GM10248 (cell line): ENCODE measurements at regions not wholly inside any gene's neighbourhood (a gene's known extent, or its start where the extent isn't known, plus 50 kb on each side); places are given as distances from the start of the nearest gene placed in this dataset.

Experiments
- CTCF ChIA-PET: fragments of 300-600 bp; sonication (Branson Sonifier 250); formaldehyde crosslinking; extraction: SDS; loops from one replicate; lab custom pipeline; 2021; ENCODE audit warnings: antibody characterized with exemption; lab: Yijun Ruan, JAX
- POLR2A ChIA-PET: fragments of 350-650 bp; sonication (Branson Sonifier 250); formaldehyde crosslinking; extraction: SDS; loops from one replicate; lab custom pipeline; 2020; ENCODE audit warnings: antibody characterized with exemption; lab: Yijun Ruan, JAX
- DNase-seq: peaks from one replicate; pipeline ENCODE4 v3.0.0; 2012; ENCODE audit errors: extremely low spot score
- TF ChIP-seq, protein P1 (sequence below): IDR thresholded peaks from 2 replicates; pipeline ENCODE4 v1.5.1; 2012; ENCODE audit warnings: mild to moderate bottlenecking, low read depth; ENCODE audit errors: extremely low read depth, missing control alignments, control extremely low read depth

DNA sequence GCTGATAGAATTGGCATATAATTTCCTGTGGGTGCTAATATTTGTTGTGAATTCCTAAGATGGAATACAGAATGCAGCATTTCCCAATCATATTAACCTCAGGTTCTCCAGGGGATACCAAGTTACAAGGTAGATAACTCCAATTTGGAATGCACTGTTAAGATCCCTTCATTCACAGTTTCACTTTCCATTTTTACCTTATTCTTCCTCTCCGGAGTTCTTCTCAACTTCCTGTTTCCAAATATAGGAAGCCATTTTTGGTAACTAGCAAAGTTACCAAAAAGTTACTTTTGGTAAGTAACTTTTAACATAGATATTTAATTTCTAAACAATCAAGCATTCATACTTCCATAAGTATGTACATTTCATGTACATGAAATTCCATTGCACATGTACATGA lies 63.5 kb upstream of the PHACTR2 start:
- ChIA-PET POLR2A (no interaction called here), CTCF (no interaction called here)

DNA sequence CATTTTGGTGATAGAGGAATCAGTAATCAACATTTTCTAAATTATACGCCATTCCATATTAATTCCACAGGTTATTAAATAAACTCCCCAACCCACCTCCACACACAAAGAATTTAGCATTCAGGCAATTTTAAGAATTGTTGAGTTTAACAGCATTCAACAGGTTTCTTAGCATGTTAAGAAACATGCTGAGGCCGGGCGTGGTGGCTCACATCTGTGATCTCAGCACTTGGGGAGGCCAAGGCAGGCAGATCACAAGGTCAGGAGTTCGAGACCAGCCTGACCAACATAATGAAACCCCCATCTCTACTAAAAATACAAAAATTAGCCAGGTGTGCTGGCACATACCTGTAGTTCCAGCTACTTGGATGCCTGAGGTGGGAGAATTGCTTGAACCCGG lies 64.0 kb upstream of the PHACTR2 start:
- CTCF ChIA-PET = no interaction called here
- TF ChIP-seq, protein P1, sequence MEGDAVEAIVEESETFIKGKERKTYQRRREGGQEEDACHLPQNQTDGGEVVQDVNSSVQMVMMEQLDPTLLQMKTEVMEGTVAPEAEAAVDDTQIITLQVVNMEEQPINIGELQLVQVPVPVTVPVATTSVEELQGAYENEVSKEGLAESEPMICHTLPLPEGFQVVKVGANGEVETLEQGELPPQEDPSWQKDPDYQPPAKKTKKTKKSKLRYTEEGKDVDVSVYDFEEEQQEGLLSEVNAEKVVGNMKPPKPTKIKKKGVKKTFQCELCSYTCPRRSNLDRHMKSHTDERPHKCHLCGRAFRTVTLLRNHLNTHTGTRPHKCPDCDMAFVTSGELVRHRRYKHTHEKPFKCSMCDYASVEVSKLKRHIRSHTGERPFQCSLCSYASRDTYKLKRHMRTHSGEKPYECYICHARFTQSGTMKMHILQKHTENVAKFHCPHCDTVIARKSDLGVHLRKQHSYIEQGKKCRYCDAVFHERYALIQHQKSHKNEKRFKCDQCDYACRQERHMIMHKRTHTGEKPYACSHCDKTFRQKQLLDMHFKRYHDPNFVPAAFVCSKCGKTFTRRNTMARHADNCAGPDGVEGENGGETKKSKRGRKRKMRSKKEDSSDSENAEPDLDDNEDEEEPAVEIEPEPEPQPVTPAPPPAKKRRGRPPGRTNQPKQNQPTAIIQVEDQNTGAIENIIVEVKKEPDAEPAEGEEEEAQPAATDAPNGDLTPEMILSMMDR = no peak
- POLR2A ChIA-PET = no interaction called here
- DNase-seq = no peak

More for the DNA sequence above, 63.5 kb upstream of the PHACTR2 start:
- TF ChIP-seq, protein P1 = no peak
- no peak for DNase-seq

DNA sequence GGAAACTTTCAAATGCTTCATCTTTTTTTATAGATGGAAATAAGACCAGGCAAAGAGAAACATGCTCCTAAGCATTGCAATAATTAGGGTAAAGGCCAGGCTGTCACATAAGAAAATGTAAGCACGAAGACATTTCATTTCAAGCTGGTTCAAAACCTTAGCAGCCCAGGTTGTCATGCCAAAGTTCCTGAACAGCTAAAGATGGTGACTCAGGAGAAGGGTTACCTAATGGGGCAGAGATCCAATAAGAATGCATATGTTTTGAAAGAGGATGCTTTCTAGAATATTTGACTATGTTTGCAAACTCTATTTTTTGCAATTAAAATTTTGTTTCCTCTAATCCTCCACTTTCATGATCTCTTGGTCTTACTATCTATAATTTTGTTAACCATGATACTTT lies 65.6 kb upstream of the PHACTR2 start:
- TF ChIP-seq, protein P1 = no peak
- ChIA-PET POLR2A (no interaction called here), CTCF (no interaction called here)
- no peak for DNase-seq

DNA sequence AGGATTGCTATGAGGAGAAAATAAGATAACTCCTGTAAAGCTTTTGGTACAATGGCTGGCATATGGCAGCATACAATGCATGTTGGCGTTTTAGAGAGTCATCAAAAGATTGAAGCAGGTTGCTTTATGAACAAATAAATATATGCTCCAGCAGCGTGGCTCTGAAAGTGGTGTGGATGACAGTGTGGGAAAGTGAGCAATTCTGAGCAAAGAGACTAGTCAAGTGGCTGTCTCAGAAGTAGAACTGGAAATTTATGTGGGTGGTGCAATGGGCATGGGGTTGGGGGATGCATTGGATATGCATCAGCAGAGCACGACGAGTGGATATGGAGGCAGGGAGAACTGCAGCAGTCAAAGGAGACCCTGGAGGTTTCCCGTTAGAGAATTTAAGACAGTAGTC lies 66.2 kb upstream of the PHACTR2 start:
- no peak for DNase-seq
- TF ChIP-seq, protein P1 = no peak
- ChIA-PET CTCF (interaction anchor here (1.0 to 1.8 kb wide), 3 partner anchors 9 to 33 kb away, joined by 3 to 4 read pairs (median 3); no protein-coding TSS in a partner anchor), POLR2A (no interaction called here)

DNA sequence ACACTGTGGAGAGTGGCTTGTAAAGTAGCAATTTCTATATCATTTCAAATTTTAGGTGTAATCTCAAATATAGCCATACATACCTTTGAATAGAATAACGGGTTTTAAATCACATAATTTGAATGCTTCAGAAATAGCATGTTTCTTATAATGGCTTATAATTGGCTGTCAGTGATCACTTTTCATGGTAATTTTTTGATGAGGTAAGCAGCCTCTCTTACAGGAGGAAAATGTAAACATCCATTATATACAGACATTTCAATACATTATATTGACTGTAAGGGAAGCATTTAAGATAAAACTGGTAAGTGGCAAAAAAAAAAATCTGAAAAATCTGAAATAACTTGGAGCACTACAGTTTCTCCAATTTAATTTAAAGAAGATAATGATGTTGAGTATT lies 67.8 kb upstream of the PHACTR2 start:
- TF ChIP-seq, protein P1 = no peak
- ChIA-PET POLR2A (interaction anchor here (0.6 kb wide), 1 partner anchor 311 kb away, joined by 4 read pairs; no protein-coding TSS in a partner anchor), CTCF (interaction anchor here (1.5 to 1.8 kb wide), 2 partner anchors 10 to 404 kb away, joined by 4 to 5 read pairs; no protein-coding TSS in a partner anchor)
- no peak for DNase-seq

DNA sequence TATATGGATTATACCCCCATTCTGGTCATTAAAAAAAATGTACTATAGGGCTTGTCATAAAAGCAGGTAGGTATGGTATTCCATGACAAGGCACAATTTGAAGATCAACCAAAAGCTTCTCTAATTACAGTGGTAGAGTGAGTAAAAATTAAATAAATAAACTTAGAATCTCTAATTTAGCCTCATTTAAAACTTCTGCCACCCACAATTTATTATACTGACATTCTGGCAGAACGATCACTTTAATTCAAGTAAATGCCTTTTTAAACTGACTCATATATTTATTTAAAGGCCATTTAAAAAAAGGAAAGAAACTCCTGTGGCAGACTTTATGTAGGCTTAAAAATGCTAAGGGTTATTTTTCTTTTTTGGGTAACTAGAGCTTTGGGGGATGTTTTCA lies 68.3 kb upstream of the PHACTR2 start:
- ChIA-PET CTCF (interaction anchor here (1.0 to 1.5 kb wide), 5 partner anchors 9 to 404 kb away, joined by 3 to 9 read pairs (median 5); no protein-coding TSS in a partner anchor), POLR2A (interaction anchor here (0.6 kb wide), 1 partner anchor 311 kb away, joined by 4 read pairs; no protein-coding TSS in a partner anchor)
- DNase-seq = no peak
- TF ChIP-seq, protein P1 = no peak

DNA sequence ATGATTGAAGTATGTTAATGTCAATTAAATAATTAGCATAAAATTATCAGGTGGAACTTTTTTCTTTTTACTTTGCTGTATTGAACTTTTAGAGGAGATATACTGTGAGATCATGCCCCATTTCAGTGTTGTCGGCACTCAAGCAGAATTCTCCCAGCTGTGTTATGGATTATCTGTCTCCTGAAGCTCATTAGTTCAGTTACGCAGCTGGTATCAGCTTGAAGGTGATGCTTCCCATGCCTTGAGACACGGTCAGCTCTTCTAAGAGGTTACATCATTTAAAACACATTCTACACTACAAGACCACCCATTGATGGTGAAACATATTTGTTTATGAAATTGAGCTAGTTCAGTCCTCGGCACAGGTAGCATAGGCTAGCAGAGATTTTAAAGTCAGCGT lies 68.9 kb upstream of the PHACTR2 start:
- DNase-seq = no peak
- ChIA-PET CTCF (interaction anchor here (1.0 to 1.5 kb wide), 5 partner anchors 9 to 405 kb away, joined by 3 to 9 read pairs (median 5); no protein-coding TSS in a partner anchor), POLR2A (no interaction called here)
- TF ChIP-seq, protein P1 = no peak
